GM18861 (cell line): ENCODE measurements at regions not wholly inside any gene's neighbourhood (a gene's known extent, or its start where the extent isn't known, plus 50 kb on each side); places are given as distances from the start of the nearest gene placed in this dataset.
"Not testable (repeated sequence)": the region's sequence is repeated elsewhere in the genome, so short reads cannot be mapped to it uniquely, and the experiment has no call there.

Experiments used
- ATAC-seq: cut with Tn5 transposase; IDR thresholded peaks from one replicate; pipeline ENCODE4 v1.9.1; 2021; ENCODE audit not compliant: unreplicated experiment

DNA sequence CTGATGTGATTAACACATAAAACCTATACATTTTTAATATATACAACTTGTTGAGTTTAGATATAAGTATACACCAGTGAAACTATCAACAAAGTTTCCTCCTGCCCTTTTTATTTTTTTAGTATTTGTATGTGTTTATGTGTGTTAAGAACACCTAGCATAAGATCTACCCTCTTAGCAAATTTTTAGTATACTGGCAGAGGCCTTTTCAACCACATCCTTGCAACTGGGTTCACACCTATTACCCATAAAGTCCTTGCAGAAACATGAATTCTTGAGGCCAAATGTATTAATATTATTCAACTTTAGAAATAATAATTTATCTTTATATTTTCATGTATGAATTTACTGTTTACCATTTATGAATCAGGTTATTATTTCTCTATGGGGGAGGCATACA is 119.7 kb upstream of the CRIM1 start:
- ATAC-seq = no peak

DNA sequence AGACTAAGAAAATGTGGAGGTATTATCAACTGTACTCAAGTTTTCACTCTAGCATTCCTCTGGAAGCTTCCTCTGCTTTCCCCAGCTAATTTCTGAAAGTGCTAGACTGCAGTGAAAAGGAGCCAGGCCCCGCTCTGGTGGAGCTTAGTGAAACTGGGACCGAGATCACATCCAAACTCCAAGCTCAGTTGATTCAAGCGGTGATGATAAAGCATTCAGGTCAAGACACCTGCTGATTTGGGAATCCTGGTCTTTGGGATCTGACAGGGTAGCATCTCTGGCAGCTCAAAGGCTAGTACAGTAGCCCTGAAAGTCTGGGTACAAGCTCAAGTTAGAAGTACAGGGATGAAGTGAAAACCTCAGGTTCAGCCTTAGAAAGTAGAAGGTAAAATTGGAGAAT is 120.2 kb upstream of the CRIM1 start:
- ATAC-seq = no peak

DNA sequence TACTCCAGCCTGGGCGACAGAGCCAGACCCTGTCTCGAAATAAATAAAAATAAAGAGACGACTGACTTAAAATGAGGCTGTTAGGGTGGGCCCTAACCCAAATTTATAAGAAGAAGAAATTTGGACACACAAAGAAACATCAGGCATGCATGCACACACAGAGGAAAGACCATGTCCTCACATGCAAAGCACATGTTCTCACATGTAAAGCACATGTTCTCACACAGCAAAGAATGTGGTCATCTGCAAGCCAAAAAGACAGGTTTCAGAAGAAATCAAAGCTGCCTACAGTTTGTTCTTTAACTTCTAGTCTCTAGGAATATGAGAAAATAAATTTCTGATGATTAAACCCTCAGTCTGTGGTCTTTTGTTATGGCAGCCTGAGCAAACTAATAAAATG is 132.3 kb upstream of the CRIM1 start:
- no peak for ATAC-seq

DNA sequence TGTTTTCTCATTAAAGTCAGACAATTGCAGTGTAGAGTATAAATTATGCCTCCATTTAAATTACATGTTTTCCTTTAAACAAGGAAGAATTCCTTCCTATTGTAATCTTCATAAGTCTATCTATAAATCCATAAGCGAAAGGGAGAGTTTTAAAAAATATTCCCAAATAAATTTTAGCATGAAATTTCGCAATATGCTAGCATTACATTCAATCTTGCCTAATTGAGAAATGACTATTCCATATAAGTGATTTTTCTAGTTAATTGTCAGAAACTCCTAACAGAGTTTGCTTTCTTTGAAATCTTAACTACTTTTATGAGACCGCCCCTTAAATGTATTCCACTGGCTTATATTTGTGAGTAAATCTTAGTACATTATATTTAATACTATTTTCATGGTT is 133.1 kb upstream of the CRIM1 start:
- no peak for ATAC-seq

DNA sequence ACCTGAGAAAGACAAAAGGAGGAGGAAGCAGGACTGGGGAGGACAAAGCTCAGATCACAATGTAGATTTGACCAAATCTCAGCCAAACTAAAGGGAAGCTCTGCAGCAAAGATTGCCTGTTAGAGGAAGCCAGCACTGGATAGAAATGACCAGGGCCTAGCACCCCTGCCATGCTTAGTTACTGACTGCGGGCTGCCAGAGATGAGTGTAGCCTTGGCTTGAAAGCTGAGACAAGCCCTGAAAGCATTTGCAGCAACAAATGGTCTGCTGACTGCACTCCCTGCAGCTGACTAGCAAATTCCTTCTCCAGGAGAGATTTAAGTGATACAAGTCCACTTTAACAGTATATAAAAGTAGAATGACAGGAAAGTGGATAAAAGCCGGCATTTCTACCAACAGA is 140.9 kb upstream of the CRIM1 start:
- no peak for ATAC-seq

DNA sequence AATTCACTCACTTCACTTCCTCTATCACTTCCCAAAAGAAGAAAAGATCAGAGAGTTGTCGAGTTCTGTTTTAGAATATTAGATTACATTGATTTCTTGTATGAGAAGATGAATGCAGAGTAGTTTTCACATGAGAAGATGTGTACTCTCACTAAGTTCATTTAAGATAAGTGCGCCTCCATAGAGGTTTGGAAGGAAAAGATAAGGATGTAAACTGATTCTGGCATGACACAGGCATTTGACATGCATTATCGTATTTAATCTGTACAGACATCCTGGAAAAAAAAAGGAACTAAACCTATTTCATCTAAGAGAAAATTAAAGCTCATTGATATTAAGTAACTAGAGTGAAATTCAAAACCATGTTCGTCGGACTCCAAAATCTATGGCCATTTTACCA is 152.2 kb upstream of the CRIM1 start:
- no peak for ATAC-seq

DNA sequence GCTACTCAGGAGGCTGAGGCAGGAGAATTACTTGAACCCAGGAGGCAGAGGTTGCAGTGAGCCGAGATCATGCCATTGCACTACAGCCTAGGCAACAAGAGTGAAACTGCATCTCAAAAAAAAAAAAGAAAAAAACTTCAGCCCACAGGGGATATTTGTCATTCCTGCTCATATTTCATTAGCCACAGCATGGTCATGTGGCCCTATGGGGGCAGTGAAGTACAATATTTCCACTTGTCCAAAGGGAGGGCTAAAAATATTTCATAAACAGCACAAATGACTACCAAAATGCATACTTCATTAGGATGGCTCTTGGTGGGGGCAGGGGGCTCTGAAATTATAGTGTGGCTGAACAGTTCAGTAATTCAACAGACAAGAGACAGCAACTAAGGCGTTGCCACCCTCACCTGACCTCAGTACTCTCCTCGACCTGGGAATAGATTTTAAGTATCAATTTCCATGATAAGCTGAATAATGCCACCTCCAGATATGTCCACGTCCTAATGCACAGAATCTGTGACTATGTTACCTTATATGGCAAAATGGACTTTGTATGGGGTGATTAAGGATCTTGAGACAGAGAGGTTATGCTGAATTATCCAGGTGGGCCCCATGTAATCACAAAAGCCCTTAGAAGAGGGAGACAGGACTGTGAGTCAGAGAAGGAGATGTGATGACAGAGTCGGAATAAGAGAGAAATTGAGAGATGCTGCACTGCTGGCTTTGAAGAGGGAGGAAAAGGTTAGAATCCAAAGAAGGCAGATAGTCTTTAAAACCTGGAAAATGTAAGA is 158.2 kb upstream of the CRIM1 start:
- no peak for ATAC-seq

DNA sequence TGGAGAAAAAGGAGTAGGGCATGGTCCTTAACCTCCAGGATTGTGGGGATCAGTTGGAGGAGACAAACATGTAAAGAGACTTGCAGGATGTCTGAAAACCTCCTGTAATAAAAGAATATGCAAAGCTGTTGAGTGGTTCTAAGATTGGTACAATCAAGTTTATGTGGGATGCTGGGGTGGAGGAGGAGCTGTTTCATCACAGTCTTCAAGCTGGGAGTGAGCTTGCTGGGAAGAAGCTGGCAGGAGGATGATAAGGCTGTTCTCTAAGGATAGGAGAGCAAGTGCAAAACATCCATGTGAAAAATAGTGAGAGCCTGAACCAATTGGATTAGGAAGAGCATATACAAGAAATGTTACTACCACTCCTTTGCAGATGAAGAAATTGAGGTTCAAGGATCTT is 161.9 kb upstream of the CRIM1 start:
- no peak for ATAC-seq

DNA sequence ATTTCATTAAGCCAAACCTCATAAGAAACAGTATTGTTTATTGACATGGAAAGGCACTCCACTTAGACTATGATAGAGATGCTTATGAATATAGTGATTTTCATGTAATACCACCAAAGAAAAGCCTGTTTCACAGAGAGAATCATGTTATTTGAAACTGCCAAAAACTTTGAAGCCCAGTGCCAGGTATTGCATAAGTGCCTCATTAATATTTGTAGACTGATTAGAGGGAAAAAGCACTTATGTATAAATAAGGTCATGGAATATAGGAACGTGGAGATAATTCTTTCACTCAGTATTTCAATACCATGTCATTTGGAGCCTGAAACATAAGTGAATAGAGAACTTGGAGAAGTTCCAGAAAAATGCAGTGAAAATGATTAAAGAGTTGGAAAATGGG is 162.6 kb upstream of the CRIM1 start:
- no peak for ATAC-seq

DNA sequence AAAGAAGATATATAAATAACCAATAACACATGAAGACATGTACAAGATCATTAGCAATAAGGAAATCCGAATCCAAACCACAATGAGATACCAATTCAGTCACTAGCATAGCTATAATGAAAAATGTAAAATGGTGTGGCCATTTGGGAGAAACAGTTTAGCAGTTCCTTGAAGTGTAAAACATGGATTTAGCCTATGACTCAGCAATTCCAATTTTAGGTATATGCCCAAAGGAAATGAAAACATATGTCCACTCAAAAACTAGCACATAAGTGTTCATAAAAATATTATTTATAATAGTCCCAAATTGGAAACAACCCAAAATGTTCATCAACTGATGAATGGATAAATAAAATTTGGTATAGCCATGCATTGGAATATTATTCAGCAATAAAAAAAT is 165.5 kb upstream of the CRIM1 start:
- ATAC-seq = no peak

DNA sequence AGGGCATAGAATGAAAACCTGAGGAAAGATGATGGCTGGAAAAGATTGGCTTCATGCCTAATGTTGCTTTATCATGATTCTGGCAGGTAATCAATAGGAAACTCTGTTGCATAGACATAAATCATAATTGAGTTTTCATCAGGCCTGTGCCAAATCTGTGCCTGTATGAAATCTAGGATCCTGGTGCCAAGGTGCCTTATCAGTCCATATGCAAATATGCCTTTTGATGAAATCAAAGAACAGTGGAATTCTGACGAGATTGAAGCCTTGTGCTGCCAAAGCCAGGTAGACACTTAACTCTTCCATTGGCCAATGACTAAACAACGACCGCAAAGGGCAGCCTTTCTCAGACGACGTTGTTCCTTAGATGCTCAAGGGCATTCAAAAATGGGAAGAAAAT is 170.0 kb upstream of the CRIM1 start:
- ATAC-seq = no peak

DNA sequence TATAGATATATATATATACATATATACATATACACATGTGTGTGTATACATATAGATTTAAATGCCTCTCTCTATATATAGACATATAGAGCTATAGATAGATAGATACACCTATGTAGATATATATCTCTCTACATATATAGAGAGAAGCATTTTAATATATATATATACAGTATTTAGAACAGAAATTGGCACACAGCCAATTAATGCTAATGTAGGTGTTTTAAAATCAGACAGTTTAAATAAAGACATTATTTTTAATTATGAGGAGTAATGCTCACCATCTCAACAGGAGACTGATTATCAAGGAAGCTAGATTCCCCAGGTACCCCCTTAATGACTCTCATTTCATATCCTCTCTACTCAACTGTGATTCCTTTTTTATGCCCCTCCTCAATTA is 170.7 kb upstream of the CRIM1 start:
- no peak for ATAC-seq

DNA sequence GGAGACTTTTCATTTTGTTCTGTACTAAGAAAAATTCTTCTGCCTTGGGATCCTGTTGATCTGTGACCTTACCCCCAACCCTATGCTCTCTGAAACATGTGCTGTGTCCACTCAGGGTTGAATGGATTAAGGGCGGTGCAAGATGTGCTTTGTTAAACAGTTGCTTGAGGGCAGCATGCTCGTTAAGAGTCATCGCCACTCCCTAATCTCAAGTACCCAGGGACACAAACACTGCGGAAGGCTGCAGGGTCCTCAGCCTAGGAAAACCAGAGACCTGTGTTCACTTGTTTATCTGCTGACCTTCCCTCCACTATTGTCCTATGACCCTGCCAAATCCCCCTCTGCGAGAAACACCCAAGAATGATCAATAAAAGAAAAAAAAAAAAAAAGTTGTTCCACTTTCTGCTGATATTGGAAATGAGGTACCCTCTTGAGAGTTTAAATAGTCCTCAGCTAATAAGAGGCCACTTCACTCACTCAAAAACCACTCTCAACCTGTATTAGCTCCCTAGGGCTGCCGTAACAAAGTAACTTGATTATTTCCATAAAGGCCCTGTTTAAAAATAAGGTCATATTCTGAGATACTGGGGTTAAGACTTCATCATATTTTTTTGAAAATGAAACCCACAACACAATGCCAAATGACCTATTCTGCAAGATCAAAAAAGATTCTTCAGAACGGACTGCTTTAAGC is 174.6 kb upstream of the CRIM1 start:
- ATAC-seq = not testable (repeated sequence)

DNA sequence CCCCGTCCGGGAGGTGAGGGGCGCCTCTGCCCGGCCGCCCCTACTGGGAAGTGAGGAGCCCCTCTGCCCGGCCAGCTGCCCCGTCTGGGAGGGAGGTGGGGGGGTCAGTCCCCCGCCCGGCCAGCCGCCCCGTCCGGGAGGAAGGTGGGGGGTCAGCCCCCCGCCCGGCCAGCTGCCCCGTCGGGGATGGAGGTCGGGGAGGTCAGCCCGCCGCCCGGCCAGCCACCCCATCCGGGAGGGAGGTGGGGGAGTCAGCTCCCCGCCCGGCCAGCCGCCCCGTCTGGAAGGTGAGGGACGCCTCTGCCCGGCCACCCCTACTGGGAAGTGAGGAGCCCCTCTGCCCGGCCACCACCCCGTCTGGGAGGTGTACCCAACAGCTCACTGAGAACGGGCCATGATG is 175.3 kb upstream of the CRIM1 start:
- ATAC-seq = not testable (repeated sequence)

DNA sequence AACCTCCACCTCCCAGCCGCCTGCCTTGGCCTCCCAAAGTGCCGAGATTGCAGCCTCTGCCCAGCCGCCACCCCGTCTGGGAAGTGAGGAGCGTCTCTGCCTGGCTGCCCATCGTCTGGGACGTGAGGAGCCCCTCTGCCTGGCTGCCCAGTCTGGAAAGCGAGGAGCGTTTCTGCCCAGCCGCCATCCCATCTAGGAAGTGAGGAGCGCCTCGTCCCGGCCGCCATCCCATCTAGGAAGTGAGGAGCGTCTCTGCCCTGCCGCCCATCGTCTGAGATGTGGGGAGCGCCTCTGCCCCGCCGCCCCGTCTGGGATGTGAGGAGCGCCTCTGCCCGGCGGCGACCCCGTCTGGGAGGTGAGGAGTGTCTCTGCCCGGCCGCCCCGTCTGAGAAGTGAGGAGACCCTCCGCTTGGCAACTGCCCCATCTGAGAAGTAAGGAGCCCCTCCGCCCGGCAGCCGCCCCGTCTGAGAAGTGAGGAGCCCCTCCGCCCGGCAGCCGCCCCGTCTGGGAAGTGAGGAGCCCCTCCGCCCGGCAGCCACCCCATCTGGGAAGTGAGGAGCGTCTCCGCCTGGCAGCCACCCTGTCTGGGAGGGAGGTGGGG is 175.8 kb upstream of the CRIM1 start:
- not testable (repeated sequence) for ATAC-seq

DNA sequence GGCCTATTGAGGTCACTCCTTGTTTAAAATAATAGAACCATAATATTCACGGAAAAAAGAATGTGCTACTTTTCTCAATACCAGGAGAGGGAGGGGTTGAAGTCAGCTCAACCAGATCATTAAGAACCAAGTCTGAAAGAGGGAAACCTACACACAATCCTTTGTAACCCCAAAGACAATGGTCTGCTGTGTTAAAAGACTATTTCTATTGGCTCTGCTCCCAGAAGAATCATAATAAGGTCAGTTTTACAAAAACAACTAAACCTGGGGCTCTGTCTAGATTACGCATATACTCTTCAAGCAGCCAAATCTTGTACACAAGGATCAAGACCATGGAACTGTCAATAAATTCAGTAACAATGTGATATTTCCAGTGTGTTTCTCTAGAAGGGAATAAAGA is 177.2 kb upstream of the CRIM1 start:
- ATAC-seq = no peak

DNA sequence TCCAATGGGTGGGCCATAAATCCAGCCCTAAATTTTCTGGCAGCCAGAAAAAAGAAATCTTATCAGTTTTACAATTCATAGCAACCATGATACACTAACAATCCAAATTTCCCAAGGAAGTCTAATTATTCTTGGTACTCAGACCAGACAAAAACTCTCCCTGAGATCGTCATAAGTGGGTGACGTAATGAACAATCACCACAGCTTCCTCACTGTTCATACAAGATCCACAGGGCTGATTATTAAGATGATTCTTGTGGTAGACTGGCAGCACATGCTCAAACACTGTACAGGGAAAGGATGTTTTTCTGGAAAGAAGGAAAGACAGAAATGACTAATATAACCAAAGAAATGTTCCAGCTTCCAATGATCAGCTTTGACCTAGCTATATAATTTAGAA is 178.3 kb upstream of the CRIM1 start:
- no peak for ATAC-seq

DNA sequence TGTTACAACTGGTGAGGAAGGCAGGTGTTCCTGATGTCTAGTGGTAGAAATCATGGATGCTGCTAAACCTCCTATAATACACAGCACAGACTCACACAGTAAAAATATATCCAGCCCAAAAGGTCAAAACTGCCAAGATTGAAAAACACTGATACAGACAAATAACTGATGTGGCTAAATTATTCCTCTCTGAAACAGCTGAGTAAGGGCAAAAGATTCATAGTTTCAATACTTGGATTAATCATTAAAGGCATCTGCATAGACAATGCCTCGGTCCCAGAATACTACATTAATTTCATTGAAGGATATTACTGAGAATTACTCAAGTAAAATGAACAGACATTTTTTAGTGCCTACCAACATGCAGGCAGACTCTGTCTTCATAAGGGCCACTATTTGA is 180.7 kb upstream of the CRIM1 start:
- ATAC-seq = no peak

DNA sequence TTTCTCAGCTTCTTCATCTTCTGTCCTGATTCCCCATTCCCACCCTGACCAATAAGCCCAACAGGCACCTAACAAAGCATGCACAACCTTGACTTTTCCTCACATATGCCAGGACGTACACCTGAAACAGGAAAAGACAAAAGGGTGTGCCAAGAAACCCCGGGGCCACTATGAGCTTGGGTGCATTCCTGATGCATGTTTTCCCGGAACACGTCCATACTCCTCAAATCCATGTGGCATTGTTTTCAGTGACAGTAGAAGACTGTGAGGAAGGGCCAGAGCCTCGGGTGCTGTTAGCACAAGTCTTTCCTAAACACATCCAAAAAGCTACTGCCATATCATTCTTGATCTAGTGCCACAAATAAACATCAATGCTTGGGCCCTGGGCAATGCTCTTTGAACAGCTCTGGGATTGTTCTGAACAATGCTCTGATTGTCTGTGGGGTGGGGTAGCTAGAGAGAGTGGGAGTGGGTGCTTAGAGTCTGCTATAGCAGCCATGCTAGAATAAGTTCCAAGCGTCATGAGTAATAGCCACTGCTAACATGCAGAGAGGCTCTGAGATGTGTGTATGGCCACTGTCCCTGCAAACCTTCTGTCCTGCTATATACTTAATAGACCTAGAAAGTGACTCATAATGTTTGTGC is 181.7 kb upstream of the CRIM1 start:
- ATAC-seq = no peak

DNA sequence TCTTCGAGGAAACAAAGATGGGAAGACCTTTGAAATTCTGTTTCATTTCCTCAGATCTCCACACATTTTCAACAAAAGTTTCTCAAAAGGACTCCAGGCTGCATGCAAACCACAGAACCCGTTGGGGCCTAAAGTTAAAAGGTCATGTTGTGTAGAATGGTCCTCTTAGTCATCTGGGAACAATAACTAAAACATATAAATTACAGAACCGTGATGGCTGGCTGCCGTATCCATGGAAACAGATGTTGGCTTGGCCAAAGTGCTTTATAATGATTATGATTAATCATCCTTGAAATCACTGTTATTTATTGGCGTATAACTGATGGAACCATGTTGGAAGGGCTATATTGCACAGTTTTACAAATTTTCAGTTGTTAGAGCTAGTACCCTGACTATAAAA is 182.8 kb upstream of the CRIM1 start:
- no peak for ATAC-seq

DNA sequence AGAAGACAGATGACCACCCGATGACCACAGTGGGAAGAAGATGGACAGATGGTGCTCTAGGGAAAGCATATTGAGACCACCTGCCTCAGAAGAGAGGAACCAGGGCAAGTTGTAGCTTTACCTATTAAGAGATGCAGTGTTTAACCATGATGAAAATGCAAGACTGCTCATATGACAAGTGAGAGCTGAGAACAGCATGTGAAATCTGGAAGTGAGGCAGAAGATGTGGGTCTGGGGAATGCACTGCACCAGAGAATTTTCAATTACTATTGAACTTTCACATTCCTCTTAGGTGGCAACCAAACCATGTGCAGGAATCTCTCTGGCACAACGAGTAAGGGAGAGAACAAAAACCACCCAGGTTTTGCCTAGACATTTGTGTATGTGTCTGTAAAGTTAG is 184.8 kb upstream of the CRIM1 start:
- no peak for ATAC-seq

DNA sequence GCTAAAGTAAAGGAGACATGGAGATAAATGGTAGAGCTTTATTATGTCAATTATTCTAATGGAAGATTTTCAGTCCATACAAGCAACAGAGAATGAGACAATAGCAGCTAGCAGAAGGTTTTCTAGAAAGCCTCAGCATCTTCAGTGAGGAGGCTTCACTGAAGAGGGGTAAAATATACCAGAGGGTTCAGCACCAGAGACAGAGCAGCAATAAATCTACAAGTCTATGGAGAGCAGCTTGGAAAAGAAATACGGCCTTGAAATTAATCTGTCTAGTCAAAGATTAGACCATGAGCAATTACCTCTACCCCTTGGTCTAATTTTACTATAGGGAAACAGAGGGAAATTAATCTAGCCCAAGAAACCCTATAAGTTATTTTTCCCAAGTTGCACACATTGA is 185.7 kb upstream of the CRIM1 start:
- no peak for ATAC-seq
